ENCODE measurements at regions not wholly inside any gene's neighbourhood (a gene's known extent, or its start where the extent isn't known, plus 50 kb on each side); places are given as distances from the start of the nearest gene placed in this dataset.
"Not testable (repeated sequence)": the region's sequence is repeated elsewhere in the genome, so short reads cannot be mapped to it uniquely, and the experiment has no call there.

DNA sequence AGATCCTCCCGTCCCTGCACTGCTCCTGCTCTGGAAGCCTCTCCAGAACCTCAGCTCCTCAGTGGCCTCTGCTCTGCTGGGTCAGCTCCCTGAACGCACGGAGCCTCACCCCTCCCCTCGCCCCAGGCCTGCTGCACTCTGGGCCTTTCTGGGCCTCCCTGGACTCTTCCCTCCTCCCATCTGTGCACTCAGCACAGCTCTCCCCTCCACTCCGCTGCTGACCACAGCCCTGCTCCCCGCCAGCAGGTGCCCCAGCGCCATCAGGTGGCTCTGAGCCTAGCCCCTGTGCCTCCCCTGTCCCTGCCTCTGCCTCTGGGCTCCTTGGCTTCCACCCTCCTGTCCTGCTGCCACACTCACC is 121.0 kb downstream of the TMEM121 start:
- TF ChIP-seq POLR2AphosphoS5, POLR2A (IDR thresholded peaks at IDR 0.05; ENCODE audit: low read depth, low read length): not testable (repeated sequence)
